Mesenchymal stem cell (in vitro differentiated cells and primary cell): ENCODE measurements at regions not wholly inside any gene's neighbourhood (a gene's known extent, or its start where the extent isn't known, plus 50 kb on each side); places are given as distances from the start of the nearest gene placed in this dataset.

Experiments used
- DNase-seq: peaks from one replicate; pipeline ENCODE4 v3.0.0-alpha.2; 2013
- H2AFZ ChIP-seq: one replicate; pipeline ENCODE4 v1.6.1; 2013; ENCODE audit warnings: low read depth, mild to moderate bottlenecking, control low read depth, inconsistent platforms, low read length, moderate library complexity
- H2AK5ac ChIP-seq: 2 replicates; pipeline ENCODE4 v1.6.1; 2013; ENCODE audit warnings: low read length, moderate library complexity, mild to moderate bottlenecking, inconsistent platforms; ENCODE audit not compliant: severe bottlenecking
- H2BK120ac ChIP-seq: one replicate; pipeline ENCODE4 v1.6.1; 2013; ENCODE audit warnings: low read depth, mild to moderate bottlenecking, inconsistent platforms, low read length, moderate library complexity
- H2BK12ac ChIP-seq, 2 experiments: one replicate each; pipeline ENCODE4 v1.6.1; 2013; ENCODE audit warnings: inconsistent platforms in 2 of 2, low read length in 2 of 2, mild to moderate bottlenecking in 2 of 2, moderate library complexity in 2 of 2, control low read depth in 1 of 2
- H2BK15ac ChIP-seq: one replicate; pipeline ENCODE4 v1.6.1; 2013; ENCODE audit warnings: mild to moderate bottlenecking, low read depth, inconsistent platforms; ENCODE audit not compliant: poor library complexity, severe bottlenecking
- H2BK5ac ChIP-seq: 2 replicates; pipeline ENCODE4 v1.6.1; 2013; ENCODE audit warnings: low read depth, mild to moderate bottlenecking, low read length, control low read depth, inconsistent platforms; ENCODE audit not compliant: poor library complexity, severe bottlenecking
- H3K14ac ChIP-seq, 2 experiments: one replicate each; pipeline ENCODE4 v1.6.1; 2013; ENCODE audit warnings: inconsistent platforms in 2 of 2, low read length in 2 of 2, control low read depth in 1 of 2, mild to moderate bottlenecking in 1 of 2, moderate library complexity in 1 of 2
- H3K18ac ChIP-seq, 2 experiments: one replicate each; pipeline ENCODE4 v1.6.1; 2013; ENCODE audit warnings: inconsistent platforms in 2 of 2, low read length in 2 of 2, control low read depth in 1 of 2, low read depth in 1 of 2, mild to moderate bottlenecking in 1 of 2
- H3K23ac ChIP-seq, 2 experiments: one replicate each; pipeline ENCODE4 v1.6.1; 2013; ENCODE audit warnings: inconsistent platforms in 2 of 2, low read length in 2 of 2, mild to moderate bottlenecking in 2 of 2, moderate library complexity in 2 of 2, control low read depth in 1 of 2
- H3K27ac ChIP-seq: 2 replicates; pipeline ENCODE4 v1.5.1; 2013; ENCODE audit warnings: mild to moderate bottlenecking, moderate library complexity, low read length, control low read depth, inconsistent platforms; ENCODE audit not compliant: poor library complexity, severe bottlenecking
- H3K27me3 ChIP-seq, 2 experiments: 2 replicates each; pipeline versions ENCODE4 v1.6.1 to v1.7.0; 2013; ENCODE audit warnings: low read length in 2 of 2, mild to moderate bottlenecking in 2 of 2, moderate library complexity in 2 of 2, control low read depth in 1 of 2, inconsistent platforms in 1 of 2; ENCODE audit not compliant: control insufficient read depth in 1 of 2, insufficient read depth in 1 of 2
- H3K36me3 ChIP-seq, 2 experiments: 2 replicates each; pipeline versions ENCODE4 v1.6.1 to v1.7.0; 2013; ENCODE audit warnings: low read length in 2 of 2, control low read depth in 1 of 2, inconsistent platforms in 1 of 2, low read depth in 1 of 2, mild to moderate bottlenecking in 1 of 2; ENCODE audit not compliant: insufficient read depth in 2 of 2, control insufficient read depth in 1 of 2
- H3K4ac ChIP-seq, 2 experiments: one replicate each; pipeline ENCODE4 v1.6.1; 2013; ENCODE audit warnings: inconsistent platforms in 2 of 2, low read length in 2 of 2, mild to moderate bottlenecking in 2 of 2, moderate library complexity in 2 of 2, control low read depth in 1 of 2, low read depth in 1 of 2
- H3K4me1 ChIP-seq: 2 replicates; pipeline ENCODE4 v1.6.1; 2013; ENCODE audit warnings: low read depth, low read length, control low read depth; ENCODE audit not compliant: control insufficient read depth, insufficient read depth
- H3K4me2 ChIP-seq: 2 replicates; pipeline ENCODE4 v1.6.1; 2013; ENCODE audit warnings: low read length, mild to moderate bottlenecking, inconsistent platforms; ENCODE audit not compliant: poor library complexity, severe bottlenecking
- H3K4me3 ChIP-seq, 2 experiments: 2 replicates each; pipeline versions ENCODE4 v1.5.1 to v1.7.0; 2013; ENCODE audit warnings: low read length in 2 of 2, mild to moderate bottlenecking in 2 of 2, control low read depth in 1 of 2, low read depth in 1 of 2; ENCODE audit not compliant: insufficient read depth in 1 of 2
- H3K79me1 ChIP-seq: replicated peaks from 2 replicates; pipeline ENCODE4 v1.6.1; 2013; ENCODE audit warnings: mild to moderate bottlenecking, control low read depth, low read length, inconsistent platforms; ENCODE audit not compliant: poor library complexity, severe bottlenecking
- H3K9ac ChIP-seq: 2 replicates; pipeline ENCODE4 v1.7.0; 2013; ENCODE audit warnings: mild to moderate bottlenecking, low read length, moderate library complexity
- H3K9me3 ChIP-seq: 2 replicates; pipeline ENCODE4 v1.7.0; 2013; ENCODE audit warnings: mild to moderate bottlenecking, low read length; ENCODE audit not compliant: control insufficient read depth
- H4K8ac ChIP-seq: one replicate; pipeline ENCODE4 v1.6.1; 2013; ENCODE audit warnings: inconsistent platforms, mild to moderate bottlenecking, low read length, moderate library complexity
- H4K91ac ChIP-seq: one replicate; pipeline ENCODE4 v1.6.1; 2013; ENCODE audit warnings: mild to moderate bottlenecking, low read length, inconsistent platforms
- WGBS: methylation state at CpG from one replicate; pipeline ENCODE4 v1.1.7; 2013; ENCODE audit warnings: mixed read lengths; 5-methylcytosine and 5-hydroxymethylcytosine counted together

GRCh38 chr4:119725688-119726330 lies 97.2 kb upstream of the PDE5A start:
- H3K4me1 ChIP-seq, result peaks cover 4% of the 10 kb centered on the region
- H4K91ac ChIP-seq, result no peak overlapping the region
- no peak overlapping the region for H3K14ac ChIP-seq
- H2BK15ac ChIP-seq, result no peak overlapping the region
- H3K4me3 ChIP-seq, result no peak overlapping the region
- H2AFZ ChIP-seq, result no peak overlapping the region
- H3K23ac ChIP-seq, result no peak overlapping the region
- no peaks in the 10 kb centered on the region for H3K27me3 ChIP-seq
- H3K4ac ChIP-seq, result no peak overlapping the region
- no peaks in the 10 kb centered on the region for H3K79me1 ChIP-seq
- 47% methylated on average over 3 of the region's 3 CpGs for WGBS
- H3K9ac ChIP-seq, result no peak overlapping the region
- H4K8ac ChIP-seq, result no peak overlapping the region
- DNase-seq, result peak; percentile 36
- H2BK12ac ChIP-seq, result peak overlapping the region; percentile 43 to 52
- peak overlapping the region; percentile 34 for H2BK120ac ChIP-seq
- no peak overlapping the region for H2BK5ac ChIP-seq
- no peak overlapping the region for H3K27ac ChIP-seq
- H3K4me2 ChIP-seq, result no peak overlapping the region
- H3K18ac ChIP-seq, result peak overlapping the region in 1 of 2 experiments; percentile 52
- no peak overlapping the region for H2AK5ac ChIP-seq
- H3K9me3 ChIP-seq, result no peaks in the 10 kb centered on the region
- H3K36me3 ChIP-seq, result no peaks in the 10 kb centered on the region

- no peak overlapping the region for H2AK5ac ChIP-seq
- H3K14ac ChIP-seq, result no peak overlapping the region
- no peak overlapping the region for H2BK5ac ChIP-seq
- H2BK120ac ChIP-seq, result no peak overlapping the region
- no peak overlapping the region for H3K4me3 ChIP-seq
- no peak overlapping the region for H3K9ac ChIP-seq
- no peak overlapping the region for H2BK15ac ChIP-seq
- no peak overlapping the region for H3K4me2 ChIP-seq
- H4K91ac ChIP-seq, result no peak overlapping the region
- no peaks in the 10 kb centered on the region for H3K79me1 ChIP-seq
- 96% methylated on average over 6 of the region's 6 CpGs for WGBS
- no peak overlapping the region for H3K27ac ChIP-seq
- H3K18ac ChIP-seq, result no peak overlapping the region
- H3K23ac ChIP-seq, result no peak overlapping the region
- no peak overlapping the region for H2AFZ ChIP-seq
- no peaks in the 10 kb centered on the region for H3K27me3 ChIP-seq
- DNase-seq, result no peak
- H3K36me3 ChIP-seq, result no peaks in the 10 kb centered on the region
- no peak overlapping the region for H4K8ac ChIP-seq
- peak overlapping the region in 1 of 2 experiments; percentile 49 for H3K4ac ChIP-seq
- no peak overlapping the region for H2BK12ac ChIP-seq
- peaks cover 3% of the 10 kb centered on the region for H3K4me1 ChIP-seq
- peaks cover 3% of the 10 kb centered on the region for H3K9me3 ChIP-seq
These were observed 96.4 kb upstream of the PDE5A start for GRCh38 chr4:119725011-119725410.

GRCh38 chr4:119722670-119723069 lies 94.1 kb upstream of the PDE5A start:
- H3K4ac ChIP-seq, result no peak overlapping the region
- no peak overlapping the region for H3K4me2 ChIP-seq
- no peak overlapping the region for H2BK15ac ChIP-seq
- H3K23ac ChIP-seq, result no peak overlapping the region
- H3K9ac ChIP-seq, result no peak overlapping the region
- H3K27me3 ChIP-seq, result no peaks in the 10 kb centered on the region
- H4K8ac ChIP-seq, result no peak overlapping the region
- H2BK120ac ChIP-seq, result no peak overlapping the region
- H2BK5ac ChIP-seq, result no peak overlapping the region
- H2AFZ ChIP-seq, result no peak overlapping the region
- no peak overlapping the region for H3K27ac ChIP-seq
- H2AK5ac ChIP-seq, result no peak overlapping the region
- H2BK12ac ChIP-seq, result no peak overlapping the region
- H3K9me3 ChIP-seq, result peaks cover 21% of the 10 kb centered on the region
- no peak overlapping the region for H4K91ac ChIP-seq
- H3K4me3 ChIP-seq, result no peak overlapping the region
- H3K18ac ChIP-seq, result no peak overlapping the region
- no peak for DNase-seq
- no peaks in the 10 kb centered on the region for H3K36me3 ChIP-seq
- no peaks in the 10 kb centered on the region for H3K79me1 ChIP-seq
- H3K14ac ChIP-seq, result no peak overlapping the region
- 100% methylated on average over 1 of the region's 1 CpG for WGBS
- peaks cover 3% of the 10 kb centered on the region for H3K4me1 ChIP-seq

- Histone ChIP-seq H3K9me3 (peaks cover 25% of the 10 kb centered on the region), H2BK5ac (no peak overlapping the region), H2AK5ac (no peak overlapping the region), H3K27ac (no peak overlapping the region), H3K4me3 (no peak overlapping the region), H3K4me2 (no peak overlapping the region), H3K36me3 (no peaks in the 10 kb centered on the region), H2BK120ac (no peak overlapping the region), H3K79me1 (no peaks in the 10 kb centered on the region), H3K27me3 (no peaks in the 10 kb centered on the region), H3K9ac (no peak overlapping the region), H3K4me1 (peaks cover 3% of the 10 kb centered on the region), H4K8ac (no peak overlapping the region), H2BK15ac (no peak overlapping the region), H4K91ac (no peak overlapping the region), H3K18ac (no peak overlapping the region), H3K14ac (no peak overlapping the region), H2BK12ac (no peak overlapping the region), H3K4ac (no peak overlapping the region), H3K23ac (no peak overlapping the region), H2AFZ (no peak overlapping the region)
- DNase-seq, result no peak
- 100% methylated on average over 1 of the region's 1 CpG for WGBS
These were observed 93.3 kb upstream of the PDE5A start for GRCh38 chr4:119721878-119722277.
